ENCODE measurements at regions not wholly inside any gene's neighbourhood (a gene's known extent, or its start where the extent isn't known, plus 50 kb on each side); places are given as distances from the start of the nearest gene placed in this dataset.

DNA sequence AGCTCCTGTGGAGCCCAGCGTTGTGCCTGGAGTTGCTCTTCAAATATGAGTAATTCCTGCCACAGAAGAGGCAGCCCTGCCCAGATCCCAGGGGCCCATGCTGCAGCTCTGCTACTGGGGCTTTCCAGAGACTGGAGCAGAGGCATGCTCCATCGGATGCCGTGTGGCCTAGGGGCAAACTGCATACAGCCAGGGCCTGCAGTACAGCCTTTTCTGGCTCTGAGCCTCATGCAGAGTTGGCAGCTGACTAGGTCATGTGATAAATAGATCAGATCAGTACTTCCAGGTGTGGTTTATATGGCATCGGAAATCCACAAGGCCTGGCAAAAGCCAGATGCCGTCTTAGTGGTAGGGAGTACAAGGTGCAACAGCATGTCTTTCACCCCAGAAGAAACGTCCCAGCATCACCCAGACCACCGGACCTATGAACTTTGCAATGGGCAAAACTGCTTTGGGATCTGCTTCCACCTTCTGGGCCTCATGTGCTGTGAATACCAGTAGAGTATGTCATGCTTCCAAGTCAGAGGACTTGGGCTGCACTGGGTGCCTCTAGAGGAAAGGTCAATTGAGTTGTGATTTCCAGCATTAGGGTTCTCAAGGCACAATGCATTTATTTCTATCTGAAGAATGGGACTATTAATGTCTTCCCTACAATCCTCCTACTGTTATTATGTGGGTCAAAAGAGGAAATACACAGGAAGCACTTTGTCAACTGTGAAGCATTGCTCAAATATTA is 250.7 kb upstream of the ZNF32 start:
- Histone ChIP-seq H3K79me2 (ENCODE audit: insufficient read depth, low read length) (no peaks in the 10 kb centered on the region), H3K9me2 (ENCODE audit: insufficient read depth) (no peaks in the 10 kb centered on the region), H3K4me2 (ENCODE audit: low read length) (no peak overlapping the region), H3K27me3 (ENCODE audit: insufficient read depth, low read length) (peaks cover 33% of the 10 kb centered on the region; the same call in 1 of the 2 replicates), H3K9me3 (ENCODE audit: control insufficient read depth in 1 of 2, insufficient read depth in 1 of 2, low read depth in 1 of 2, low read length in 2 of 2) (no peaks in the 10 kb centered on the region), H3K27ac (ENCODE audit: low read depth, low read length) (no peak overlapping the region), H3K4me1 (ENCODE audit: control insufficient read depth in 1 of 2, insufficient read depth in 2 of 2, low read length in 2 of 2) (no peaks in the 10 kb centered on the region), H3K4me3 (replicated peaks in 1 of 2; ENCODE audit: low read depth in 1 of 2, low read length in 2 of 2) (no peak overlapping the region), H2AFZ (ENCODE audit: low read depth, low read length, poor library complexity, severe bottlenecking) (no peak overlapping the region), H4K20me1 (ENCODE audit: insufficient read depth) (no peaks in the 10 kb centered on the region), H3K36me3 (ENCODE audit: control insufficient read depth in 1 of 2, insufficient read depth in 2 of 2, low read length in 2 of 2) (no peaks in the 10 kb centered on the region), H3K9ac (ENCODE audit: low read length) (no peak overlapping the region)
- TF ChIP-seq CEBPB (IDR thresholded peaks at IDR 0.05; ENCODE audit: low read depth) (no peak), SIN3A (IDR thresholded peaks at IDR 0.05; ENCODE audit: low read depth) (no peak), FOSL1 (IDR thresholded peaks at IDR 0.05; ENCODE audit: low read depth) (no peak), EZH2 (IDR thresholded peaks at IDR 0.05) (no peak), ZFX (IDR thresholded peaks at IDR 0.05) (no peak), EGR1 (IDR thresholded peaks at IDR 0.05; ENCODE audit: low read depth) (no peak), ELF1 (IDR thresholded peaks at IDR 0.05; ENCODE audit: borderline replicate concordance, low read depth) (no peak), POLR2AphosphoS5 (IDR thresholded peaks at IDR 0.05; ENCODE audit: low read depth, low read length) (no peak), JUND (IDR thresholded peaks at IDR 0.05) (no peak), YY1 (IDR thresholded peaks at IDR 0.05; ENCODE audit: extremely low read depth, insufficient replicate concordance, low read depth, low read length) (no peak), ZNF274 (IDR thresholded peaks at IDR 0.05; ENCODE audit: low read depth, low read length) (no peak), POLR2A (IDR thresholded peaks at IDR 0.05; ENCODE audit: borderline replicate concordance, extremely low read depth, insufficient read depth, insufficient read length) (no peak), EZH2phosphoT487 (IDR thresholded peaks at IDR 0.05; ENCODE audit: borderline replicate concordance) (no peak), TCF7L2 (IDR thresholded peaks at IDR 0.05; ENCODE audit: borderline replicate concordance, extremely low read depth, insufficient read depth, insufficient read length) (no peak), REST (IDR thresholded peaks at IDR 0.05; ENCODE audit: low read depth) (no peak), SRF (IDR thresholded peaks at IDR 0.05; ENCODE audit: low read depth) (no peak)
- TF ChIP-seq, protein P1, sequence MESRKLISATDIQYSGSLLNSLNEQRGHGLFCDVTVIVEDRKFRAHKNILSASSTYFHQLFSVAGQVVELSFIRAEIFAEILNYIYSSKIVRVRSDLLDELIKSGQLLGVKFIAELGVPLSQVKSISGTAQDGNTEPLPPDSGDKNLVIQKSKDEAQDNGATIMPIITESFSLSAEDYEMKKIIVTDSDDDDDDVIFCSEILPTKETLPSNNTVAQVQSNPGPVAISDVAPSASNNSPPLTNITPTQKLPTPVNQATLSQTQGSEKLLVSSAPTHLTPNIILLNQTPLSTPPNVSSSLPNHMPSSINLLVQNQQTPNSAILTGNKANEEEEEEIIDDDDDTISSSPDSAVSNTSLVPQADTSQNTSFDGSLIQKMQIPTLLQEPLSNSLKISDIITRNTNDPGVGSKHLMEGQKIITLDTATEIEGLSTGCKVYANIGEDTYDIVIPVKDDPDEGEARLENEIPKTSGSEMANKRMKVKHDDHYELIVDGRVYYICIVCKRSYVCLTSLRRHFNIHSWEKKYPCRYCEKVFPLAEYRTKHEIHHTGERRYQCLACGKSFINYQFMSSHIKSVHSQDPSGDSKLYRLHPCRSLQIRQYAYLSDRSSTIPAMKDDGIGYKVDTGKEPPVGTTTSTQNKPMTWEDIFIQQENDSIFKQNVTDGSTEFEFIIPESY (IDR thresholded peaks at IDR 0.05; ENCODE audit: extremely low read depth, insufficient replicate concordance, low read length), result no peak
- ATAC-seq, result no peak
- ChIA-PET POLR2A (no interaction called here), CTCF (interaction anchor here (0.9 kb wide), 1 partner anchor 11 kb away, joined by 3 read pairs; no protein-coding TSS in a partner anchor), RAD21 (ENCODE audit: low non-redundant PET in 1 of 2, low total read pairs in 2 of 2, uncharacterized antibody in 2 of 2, unreplicated experiment in 2 of 2) (no interaction called here)
- no peak for DNase-seq (ENCODE audit: low read depth, low spot score)
- BruUV-seq (replicated peaks), result no TSS peak
- intact Hi-C loops (cut with micrococcal nuclease), result no loop called here

Measured in HCT116 (cell line).